Astrocyte (in vitro differentiated cells and primary cell): ENCODE measurements at regions not wholly inside any gene's neighbourhood (a gene's known extent, or its start where the extent isn't known, plus 50 kb on each side); places are given as distances from the start of the nearest gene placed in this dataset.

ENCODE experiments used
- DNase-seq: peaks from one replicate; pipeline ENCODE4 v3.0.0-alpha.2; 2010; ENCODE audit warnings: low read depth
- FAIRE-seq: peaks from 2 replicates; lab custom pipeline; 2011; peaks lifted over from hg19 to GRCh38; lab: Jason Lieb, UNC
- H2AFZ ChIP-seq: 2 replicates; pipeline ENCODE4 v1.6.0; 2012; ENCODE audit warnings: low read depth, low read length, inconsistent platforms
- H3K27ac ChIP-seq: 2 replicates; pipeline ENCODE4 v1.5.1; 2011; ENCODE audit warnings: low read depth, low read length, inconsistent platforms
- H3K27me3 ChIP-seq: 2 replicates; pipeline ENCODE4 v1.6.0; 2011; ENCODE audit warnings: low read length, inconsistent platforms; ENCODE audit not compliant: insufficient read depth
- H3K36me3 ChIP-seq: 2 replicates; pipeline ENCODE4 v1.5.1; 2011; ENCODE audit warnings: low read length, inconsistent platforms; ENCODE audit not compliant: insufficient read depth
- H3K4me1 ChIP-seq: 2 replicates; pipeline ENCODE4 v1.5.1; 2011; ENCODE audit warnings: low read length, inconsistent platforms; ENCODE audit not compliant: insufficient read depth
- H3K4me2 ChIP-seq: 2 replicates; pipeline ENCODE4 v1.6.0; 2012; ENCODE audit warnings: low read length, inconsistent platforms
- H3K4me3 ChIP-seq: 2 replicates; pipeline ENCODE4 v1.5.1; 2011; ENCODE audit warnings: low read depth, mild to moderate bottlenecking, low read length, inconsistent platforms; ENCODE audit not compliant: insufficient read depth
- H3K79me2 ChIP-seq: 2 replicates; pipeline ENCODE4 v1.6.0; 2012; ENCODE audit warnings: mild to moderate bottlenecking, low read length, inconsistent platforms; ENCODE audit not compliant: insufficient read depth
- H3K9ac ChIP-seq: 2 replicates; pipeline ENCODE4 v1.6.0; 2012; ENCODE audit warnings: mild to moderate bottlenecking, low read length, inconsistent platforms
- H3K9me3 ChIP-seq: 2 replicates; pipeline ENCODE4 v1.5.1; 2012; ENCODE audit warnings: low read depth, mild to moderate bottlenecking, low read length, inconsistent platforms; ENCODE audit not compliant: insufficient read depth
- H4K20me1 ChIP-seq: 2 replicates; pipeline ENCODE4 v1.6.0; 2012; ENCODE audit warnings: low read length, inconsistent platforms; ENCODE audit not compliant: insufficient read depth
- H3K27ac Mint-ChIP-seq: one replicate; pipeline ENCODE4 v1.8.0; 2021; ENCODE audit warnings: mild to moderate bottlenecking, mixed read lengths; ENCODE audit not compliant: unreplicated experiment
- H3K27me3 Mint-ChIP-seq: one replicate; pipeline ENCODE4 v1.8.0; 2021; ENCODE audit warnings: low read depth, mixed read lengths; ENCODE audit not compliant: unreplicated experiment
- H3K36me3 Mint-ChIP-seq: one replicate; pipeline ENCODE4 v1.8.0; 2021; ENCODE audit warnings: low read depth, mixed read lengths; ENCODE audit not compliant: unreplicated experiment
- H3K4me1 Mint-ChIP-seq: one replicate; pipeline ENCODE4 v1.8.0; 2021; ENCODE audit warnings: low read depth, mixed read lengths; ENCODE audit not compliant: unreplicated experiment
- H3K4me3 Mint-ChIP-seq: one replicate; pipeline ENCODE4 v1.8.0; 2021; ENCODE audit warnings: mild to moderate bottlenecking, moderate library complexity, mixed read lengths; ENCODE audit not compliant: unreplicated experiment
- H3K9me3 Mint-ChIP-seq: one replicate; pipeline ENCODE4 v1.8.0; 2021; ENCODE audit warnings: mild to moderate bottlenecking, mixed read lengths; ENCODE audit not compliant: unreplicated experiment
- CTCF ChIP-seq: IDR thresholded peaks from 2 replicates; pipeline ENCODE4 v1.5.1; 2011; ENCODE audit warnings: low read depth, mild to moderate bottlenecking, inconsistent platforms, low read length, moderate library complexity; ENCODE audit not compliant: insufficient read depth
- EZH2 ChIP-seq: IDR thresholded peaks from 2 replicates; pipeline ENCODE4 v1.6.1; 2012; ENCODE audit warnings: mild to moderate bottlenecking, low read length, inconsistent platforms; ENCODE audit not compliant: insufficient read depth

GRCh38 chr15:87604857-87605446, 651.6 kb downstream of the NTRK3 start:
- no peak overlapping the region for H2AFZ ChIP-seq
- FAIRE-seq (no peak), DNase-seq (no peak)
- H3K4me3 Mint-ChIP-seq, result no peak overlapping the region
- peaks cover 11% of the 10 kb centered on the region for H3K4me1 ChIP-seq
- TF ChIP-seq CTCF, result peak; percentile 44
- TF ChIP-seq EZH2, result no peak
- H3K4me3 ChIP-seq, result no peak overlapping the region
- H3K36me3 Mint-ChIP-seq, result no peaks in the 10 kb centered on the region
- no peaks in the 10 kb centered on the region for H4K20me1 ChIP-seq
- peaks cover 17% of the 10 kb centered on the region for H3K4me1 Mint-ChIP-seq
- no peaks in the 10 kb centered on the region for H3K36me3 ChIP-seq
- H3K27me3 Mint-ChIP-seq, result no peaks in the 10 kb centered on the region
- H3K9me3 ChIP-seq, result no peaks in the 10 kb centered on the region
- no peak overlapping the region for H3K27ac ChIP-seq
- H3K9me3 Mint-ChIP-seq, result no peaks in the 10 kb centered on the region
- H3K27me3 ChIP-seq, result no peaks in the 10 kb centered on the region
- no peaks in the 10 kb centered on the region for H3K79me2 ChIP-seq
- H3K4me2 ChIP-seq, result no peak overlapping the region
- no peak overlapping the region for H3K27ac Mint-ChIP-seq
- no peak overlapping the region for H3K9ac ChIP-seq

- H3K4me1 Mint-ChIP-seq, result no peaks in the 10 kb centered on the region
- TF ChIP-seq EZH2, result no peak
- no peak for TF ChIP-seq CTCF
These were observed 654.2 kb downstream of the NTRK3 start for GRCh38 chr15:87602371-87602770.

DNA sequence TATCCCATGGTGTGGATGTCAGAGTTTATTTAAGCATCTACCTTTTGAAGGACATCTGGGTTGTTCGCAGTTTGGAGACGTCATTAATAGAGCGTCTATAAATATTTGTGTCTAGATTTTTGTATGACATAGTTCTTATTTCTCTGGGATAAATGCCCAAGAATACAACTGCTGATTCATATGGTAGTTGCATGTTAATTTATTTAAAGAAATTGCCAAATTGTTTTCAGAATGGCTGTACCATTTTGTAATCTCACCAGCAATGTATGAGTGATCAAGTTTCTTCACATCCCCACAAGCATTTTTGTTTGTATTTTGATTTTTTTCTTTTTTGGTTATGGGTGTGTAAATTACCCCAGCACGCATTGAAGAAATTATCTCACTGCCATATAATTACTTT, 656.9 kb downstream of the NTRK3 start:
- Mint-ChIP-seq H3K9me3 (no peaks in the 10 kb centered on the region), H3K27me3 (no peaks in the 10 kb centered on the region), H3K4me1 (no peaks in the 10 kb centered on the region), H3K4me3 (no peak overlapping the region), H3K36me3 (no peaks in the 10 kb centered on the region), H3K27ac (no peak overlapping the region)
- no peak for TF ChIP-seq EZH2
- H3K4me3 ChIP-seq, result no peak overlapping the region
- no peak overlapping the region for H3K4me2 ChIP-seq
- no peaks in the 10 kb centered on the region for H3K27me3 ChIP-seq
- no peaks in the 10 kb centered on the region for H3K9me3 ChIP-seq
- no peak overlapping the region for H2AFZ ChIP-seq
- H3K79me2 ChIP-seq, result no peaks in the 10 kb centered on the region
- H3K9ac ChIP-seq, result no peak overlapping the region
- no peaks in the 10 kb centered on the region for H4K20me1 ChIP-seq
- H3K27ac ChIP-seq, result no peak overlapping the region
- no peak for FAIRE-seq
- H3K4me1 ChIP-seq, result no peaks in the 10 kb centered on the region
- H3K36me3 ChIP-seq, result no peaks in the 10 kb centered on the region
- peak; percentile 26 for DNase-seq

More at GRCh38 chr15:87602371-87602770, 654.2 kb downstream of the NTRK3 start:
- Mint-ChIP-seq H3K27me3 (no peaks in the 10 kb centered on the region), H3K4me3 (no peak overlapping the region), H3K9me3 (no peaks in the 10 kb centered on the region), H3K27ac (no peak overlapping the region), H3K36me3 (no peaks in the 10 kb centered on the region)
- no peak for DNase-seq
- Histone ChIP-seq H2AFZ (no peak overlapping the region), H3K9me3 (no peaks in the 10 kb centered on the region), H4K20me1 (no peaks in the 10 kb centered on the region), H3K27ac (no peak overlapping the region), H3K4me1 (no peaks in the 10 kb centered on the region), H3K27me3 (no peaks in the 10 kb centered on the region), H3K9ac (no peak overlapping the region), H3K36me3 (no peaks in the 10 kb centered on the region), H3K79me2 (no peaks in the 10 kb centered on the region), H3K4me3 (no peak overlapping the region), H3K4me2 (no peak overlapping the region)
- FAIRE-seq, result no peak
